Activated naive CD4-positive, alpha-beta T cell treated with Interleukin-2 at 50 U/mL for 16 hours (primary cell): ENCODE measurements at regions not wholly inside any gene's neighbourhood (a gene's known extent, or its start where the extent isn't known, plus 50 kb on each side); places are given as distances from the start of the nearest gene placed in this dataset.
"Not testable (repeated sequence)": the region's sequence is repeated elsewhere in the genome, so short reads cannot be mapped to it uniquely, and the experiment has no call there.

ENCODE experiments used
- DNase-seq: peaks from one replicate; pipeline ENCODE4 v3.0.0-alpha.2; 2020

DNA sequence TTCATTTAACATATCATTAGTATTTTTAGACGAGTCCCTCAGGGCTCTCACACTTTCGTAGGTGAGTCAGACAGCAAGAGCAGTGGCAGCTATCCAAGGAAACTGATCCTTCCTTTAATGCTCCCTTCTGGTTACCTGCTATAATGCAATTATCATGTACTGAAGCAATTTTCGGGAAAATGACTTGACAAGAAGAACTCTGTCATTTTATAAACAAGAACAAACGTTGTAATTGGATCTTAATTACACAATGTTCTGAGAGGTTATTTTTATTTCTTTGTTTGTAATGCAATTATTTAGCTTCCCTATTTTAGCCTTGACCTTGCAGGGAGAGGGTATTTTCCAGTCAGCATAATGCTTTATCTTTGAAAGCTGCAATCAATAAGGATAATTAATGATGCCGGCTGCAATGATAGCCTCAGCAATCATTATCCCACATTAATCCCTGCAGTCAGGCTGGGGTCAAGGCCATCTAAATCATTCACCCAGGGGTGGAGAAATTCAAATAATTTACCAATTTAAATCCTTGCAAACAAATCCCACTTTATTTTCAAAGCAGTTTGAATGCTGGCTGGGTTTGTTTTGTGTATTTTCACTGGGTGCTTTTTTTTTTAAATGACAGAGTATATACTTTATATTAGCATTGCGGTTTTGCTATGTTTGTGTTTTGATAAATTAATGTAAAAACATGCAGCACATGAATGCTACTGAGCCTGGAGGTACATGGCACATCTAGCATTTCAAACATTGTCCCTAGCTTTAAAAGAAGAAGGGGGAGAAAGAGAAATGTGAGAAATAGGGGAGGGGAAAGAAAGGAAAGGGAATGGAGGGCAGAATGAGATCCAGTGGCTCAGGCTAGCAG, 249.9 kb downstream of the SHOX2 start:
- no peak for DNase-seq

DNA sequence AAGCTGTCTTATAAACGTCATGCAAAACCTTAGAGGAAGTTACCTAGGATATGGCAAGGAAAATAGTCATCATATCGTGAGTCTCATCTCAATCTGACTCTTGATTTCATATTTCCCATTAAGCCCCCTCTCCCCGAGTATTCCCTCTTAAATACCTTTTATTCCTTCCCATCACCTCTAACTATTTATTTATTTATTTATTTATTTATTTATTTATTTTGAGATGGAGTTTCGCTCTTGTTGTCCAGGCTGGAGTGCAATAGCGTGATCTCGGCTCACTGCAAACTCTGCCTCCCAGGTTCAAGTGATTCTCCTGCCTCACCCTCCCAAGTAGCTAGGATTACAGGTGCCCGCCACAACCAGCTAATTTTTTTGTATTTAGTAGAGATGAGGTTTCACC, 260.4 kb downstream of the SHOX2 start:
- not testable (repeated sequence) for DNase-seq

- DNase-seq = no peak
Observed at GRCh38 chr3:157844800-157845565, 261.2 kb downstream of the SHOX2 start.

DNA sequence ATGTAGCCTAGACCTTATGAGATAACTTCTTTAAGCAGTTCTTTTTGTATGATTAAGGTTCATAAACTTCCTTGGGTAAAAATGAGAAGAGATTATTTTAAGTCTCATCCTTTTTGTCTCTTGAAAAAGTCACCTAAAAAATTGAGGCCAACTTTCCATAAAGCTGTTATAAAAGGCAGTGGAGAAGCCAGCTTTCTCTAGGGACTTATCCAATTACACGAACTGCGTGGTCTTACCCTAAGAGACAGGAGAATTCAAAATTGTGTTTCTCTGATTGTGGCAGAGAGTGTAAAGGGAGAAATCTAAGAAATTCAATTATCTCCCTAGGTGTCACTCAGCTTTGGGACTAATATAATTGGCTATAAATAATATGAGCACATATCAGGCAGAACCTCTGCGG, 262.0 kb downstream of the SHOX2 start:
- DNase-seq = no peak

GRCh38 chr3:157841029-157841428, 265.2 kb downstream of the SHOX2 start:
- DNase-seq = no peak

GRCh38 chr3:157840564-157840963, 265.7 kb downstream of the SHOX2 start:
- no peak for DNase-seq

GRCh38 chr3:157838457-157838856, 267.8 kb downstream of the SHOX2 start:
- DNase-seq = no peak

GRCh38 chr3:157837336-157837735, 268.9 kb downstream of the SHOX2 start:
- DNase-seq = no peak

DNA sequence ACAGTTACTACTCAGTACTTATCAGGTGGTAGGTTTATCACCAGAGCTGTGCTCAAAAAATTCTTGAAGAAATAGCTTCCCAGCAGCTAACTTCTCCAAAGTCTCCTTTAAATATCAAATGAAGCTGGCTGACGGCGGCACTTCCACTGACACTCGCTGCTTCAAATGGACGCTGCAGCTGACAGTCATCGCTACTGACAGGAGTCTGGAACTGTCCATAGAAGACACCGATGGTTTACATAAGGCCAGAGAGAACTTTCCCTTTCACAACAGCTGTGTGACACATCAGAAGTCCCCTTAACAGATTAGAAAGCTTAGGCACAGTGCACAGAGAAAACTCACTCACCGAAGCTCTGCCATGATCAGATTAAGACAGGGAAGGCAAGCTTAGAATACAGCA, 270.2 kb downstream of the SHOX2 start:
- DNase-seq = no peak

DNA sequence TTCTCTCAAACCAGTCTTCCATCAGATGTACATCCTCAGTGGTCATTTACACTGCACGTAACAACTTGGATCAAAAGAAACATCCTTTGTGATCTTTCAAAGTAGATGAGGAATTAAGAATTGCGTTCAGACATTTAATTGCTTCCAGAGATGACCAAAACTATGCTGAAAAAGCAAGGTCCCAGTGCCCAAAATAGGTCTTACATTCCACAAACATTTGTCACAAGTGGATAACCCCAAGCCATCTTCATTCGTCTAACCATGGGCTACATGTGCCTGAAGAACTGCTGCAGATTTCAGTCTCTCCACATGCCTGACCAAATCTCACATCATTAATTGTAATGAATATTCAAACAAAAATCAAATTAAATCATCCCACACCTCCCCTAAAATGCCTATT, 273.6 kb downstream of the SHOX2 start:
- no peak for DNase-seq

GRCh38 chr3:157830556-157831236, 275.5 kb downstream of the SHOX2 start:
- DNase-seq = no peak

DNA sequence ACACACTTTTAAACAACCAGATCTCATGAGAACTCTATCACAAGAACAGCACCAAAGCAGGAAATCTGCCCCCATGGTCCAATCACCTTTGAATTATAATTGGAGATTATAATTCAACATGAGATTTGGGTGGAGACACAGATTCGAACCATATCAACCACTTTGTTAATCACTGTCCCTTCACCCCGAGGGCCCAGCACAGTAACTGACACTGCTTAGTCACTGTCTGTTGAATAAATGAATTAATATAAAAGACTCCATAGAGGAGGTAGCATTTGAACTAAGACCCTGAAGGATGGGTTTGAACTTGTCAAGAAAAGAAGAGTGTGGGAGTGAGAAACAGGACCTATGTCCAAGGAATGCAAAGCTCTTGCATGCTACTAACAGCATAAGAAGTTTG, 276.4 kb downstream of the SHOX2 start:
- no peak for DNase-seq

GRCh38 chr3:157824281-157824680, 281.9 kb downstream of the SHOX2 start:
- DNase-seq = no peak

DNA sequence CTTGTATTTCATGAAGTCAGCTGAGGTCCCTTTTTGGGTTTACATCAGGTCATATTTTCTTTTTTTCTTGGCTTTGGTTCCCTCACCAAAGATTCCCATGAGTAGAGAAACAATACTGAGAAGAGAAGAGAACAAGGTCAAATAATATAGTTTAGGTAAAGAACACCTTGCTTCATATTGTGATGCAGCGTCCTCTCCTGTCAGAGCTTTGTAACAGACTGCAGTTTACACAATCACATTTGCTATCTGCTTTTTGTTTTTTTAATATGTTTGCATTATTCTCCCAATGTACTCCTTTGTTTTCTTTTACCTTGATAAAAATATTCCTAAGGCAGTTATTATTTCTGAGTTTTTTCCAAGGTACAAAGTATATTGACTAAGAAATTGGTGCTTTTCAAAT, 283.2 kb downstream of the SHOX2 start:
- DNase-seq = no peak

- no peak for DNase-seq
Observed at GRCh38 chr3:157820157-157820517, 286.1 kb downstream of the SHOX2 start.

DNA sequence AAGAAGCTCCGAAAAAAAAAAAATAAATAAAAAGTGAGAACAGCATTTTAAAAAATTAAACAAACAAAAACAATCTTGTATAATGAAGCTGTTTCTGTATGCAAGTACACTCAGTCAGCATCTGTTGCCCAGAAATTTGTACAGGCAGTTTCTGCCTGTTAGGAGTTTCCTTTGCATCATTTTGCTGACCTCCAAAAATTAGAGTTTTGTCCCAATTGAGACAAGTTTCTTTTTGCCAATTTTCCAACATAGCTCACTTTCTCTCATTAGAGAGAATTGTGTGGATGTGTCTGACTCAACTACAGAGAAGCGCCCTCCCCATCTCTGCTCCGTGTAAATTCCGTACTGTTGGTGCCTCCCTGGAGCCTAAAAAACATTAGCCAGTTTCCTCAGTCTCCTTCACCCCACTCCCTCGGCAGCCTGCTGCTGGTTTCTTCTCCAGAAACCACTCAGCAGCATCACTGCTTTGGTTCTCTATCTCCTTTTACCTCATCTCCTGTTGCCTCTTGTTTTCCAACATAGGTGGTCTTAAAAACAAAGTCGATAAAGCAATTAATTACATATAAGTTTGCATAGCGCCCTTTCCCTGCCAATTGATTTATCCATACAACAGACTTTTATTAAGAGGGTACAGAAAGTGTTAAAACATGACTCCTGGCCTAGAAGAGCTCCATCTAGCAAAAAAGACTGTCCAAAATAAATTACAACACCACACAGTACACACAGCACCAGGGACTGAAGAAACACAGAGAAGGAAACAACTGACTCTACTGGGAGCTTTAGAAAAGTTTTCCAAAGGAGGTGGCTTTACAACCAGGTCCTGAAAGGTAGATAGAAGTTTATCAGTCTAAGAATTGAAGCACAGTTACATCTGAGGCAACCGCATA, 286.7 kb downstream of the SHOX2 start:
- DNase-seq = no peak

DNA sequence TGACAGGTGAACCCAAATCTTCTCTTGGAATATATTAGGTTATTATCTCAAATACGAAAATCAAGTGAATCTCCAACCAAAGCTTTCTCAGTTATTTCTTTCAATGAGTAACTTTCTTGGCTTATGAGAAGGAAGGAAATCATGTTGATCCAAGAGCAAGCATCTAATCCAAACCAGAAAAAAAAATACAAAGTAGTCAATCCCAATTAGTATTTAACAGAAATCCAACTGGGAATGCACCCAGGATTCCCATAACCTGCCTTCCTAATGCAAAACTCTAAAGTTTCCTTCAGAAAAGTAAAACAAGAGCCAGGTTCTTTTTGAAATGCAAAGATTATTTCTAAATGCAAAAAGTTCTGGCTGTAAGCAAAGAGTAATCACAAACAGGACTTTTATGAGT, 289.3 kb downstream of the SHOX2 start:
- no peak for DNase-seq

DNA sequence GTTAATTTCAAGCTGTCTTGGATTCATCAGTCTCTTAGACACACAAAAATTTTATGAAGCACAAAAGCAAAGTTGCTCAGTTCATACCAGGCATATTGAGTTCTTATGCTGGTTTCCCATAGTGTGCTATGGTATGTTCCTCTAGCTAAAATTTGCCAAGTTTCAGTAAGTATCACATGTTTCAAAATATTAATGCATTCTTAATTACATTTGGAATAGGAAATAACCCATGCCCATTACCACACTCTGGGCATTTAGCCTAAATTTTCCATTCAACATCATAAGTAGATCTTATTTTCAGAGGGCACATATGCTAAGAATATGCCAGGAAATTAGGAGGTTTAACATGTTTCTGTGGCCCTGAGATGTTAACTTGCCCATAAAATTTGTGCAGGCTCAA, 289.9 kb downstream of the SHOX2 start:
- no peak for DNase-seq

GRCh38 chr3:157815739-157816138, 290.5 kb downstream of the SHOX2 start:
- DNase-seq = no peak

GRCh38 chr3:157810924-157811718, 295.1 kb downstream of the SHOX2 start:
- no peak for DNase-seq

- DNase-seq = no peak
Observed at GRCh38 chr3:157807280-157807679, 298.9 kb downstream of the SHOX2 start.

GRCh38 chr3:157805538-157805937, 300.7 kb downstream of the SHOX2 start:
- DNase-seq = no peak
